ENCODE measurements at regions not wholly inside any gene's neighbourhood (a gene's known extent, or its start where the extent isn't known, plus 50 kb on each side); places are given as distances from the start of the nearest gene placed in this dataset.

- TF ChIP-seq SMARCE1 (IDR thresholded peaks at IDR 0.05) (0 out of 2 replicates have a peak, but pooled peaks have one; percentile 33), TAL1 (IDR thresholded peaks at IDR 0.05) (no peak), RCOR1 (IDR thresholded peaks at IDR 0.05; ENCODE audit: borderline replicate concordance in 1 of 2, low read depth in 2 of 2, low read length in 2 of 2) (peak in 1 of 2 experiments; percentile 51; a peak in 1 of 4 replicates), NR0B1 (IDR thresholded peaks at IDR 0.05; ENCODE audit: partially characterized antibody) (no peak), ETV5 (CRISPR knock-in tag; IDR thresholded peaks at IDR 0.05; ENCODE audit: low read depth) (peak; percentile 30; the same call in 1 of the 2 replicates), FOXA3 (CRISPR knock-in tag; conservative IDR thresholded peaks at IDR 0.05 in 1 of 2, IDR thresholded peaks at IDR 0.05 in 1 of 2) (peak in 1 of 2 experiments; percentile 45; a peak in 1 of 4 replicates), RBM39 (optimal IDR thresholded peaks at IDR 0.05; ENCODE audit: low read depth, low read length) (no peak), RBM25 (IDR thresholded peaks at IDR 0.05; ENCODE audit: low read depth, low read length, severe bottlenecking) (no peak), BACH1 (tag; IDR thresholded peaks at IDR 0.05) (no peak; the same call in 1 of the 2 replicates), TBL1XR1 (IDR thresholded peaks at IDR 0.05; ENCODE audit: low read length in 2 of 2) (peak in 1 of 2 experiments; percentile 89; a peak in 2 of 4 replicates), SAFB2 (IDR thresholded peaks at IDR 0.05; ENCODE audit: borderline replicate concordance, low read depth, low read length, severe bottlenecking) (no peak), PURB (CRISPR knock-in tag; IDR thresholded peaks at IDR 0.05; ENCODE audit: low read depth) (no peak), ZNF655 (CRISPR knock-in tag; IDR thresholded peaks at IDR 0.05) (no peak), ESRRA (IDR thresholded peaks at IDR 0.05; ENCODE audit: borderline replicate concordance, low read depth) (peak; percentile 100), GATAD2A (IDR thresholded peaks at IDR 0.05) (peak; percentile 94), JUND (IDR thresholded peaks at IDR 0.05; ENCODE audit: borderline replicate concordance, low read depth, low read length) (peak; percentile 54; the same call in 1 of the 2 replicates), JUND (tag; IDR thresholded peaks at IDR 0.05; ENCODE audit: borderline replicate concordance, low read depth, low read length) (no peak; the same call in 2 of the 3 replicates), EGR1 (conservative IDR thresholded peaks at IDR 0.05) (peak; percentile 92), ZNF512 (tag; IDR thresholded peaks at IDR 0.05) (no peak), ZNF316 (IDR thresholded peaks at IDR 0.05) (no peak), CREB3L1 (IDR thresholded peaks at IDR 0.05; ENCODE audit: borderline replicate concordance, low read depth) (no peak; the same call in 1 of the 2 replicates), ZNF224 (CRISPR knock-in tag; IDR thresholded peaks at IDR 0.05) (0 out of 2 replicates have a peak, but pooled peaks have one; percentile 34), RHOXF2B (CRISPR knock-in tag; conservative IDR thresholded peaks at IDR 0.05) (no peak)
These were observed 106.6 kb upstream of the HNRNPU start (continued) for GRCh38 chr1:244970744-244971551.

All from K562 (cell line).